ENCODE measurements at regions not wholly inside any gene's neighbourhood (a gene's known extent, or its start where the extent isn't known, plus 50 kb on each side); places are given as distances from the start of the nearest gene placed in this dataset.

- no peak for TF ChIP-seq POLR2A (IDR thresholded peaks at IDR 0.05; ENCODE audit: extremely low read depth, insufficient read length)
- no peak for TF ChIP-seq CTCF (IDR thresholded peaks at IDR 0.05; ENCODE audit: low read depth, low read length)
Measured at GRCh38 chr14:51180577-51180976, 59.5 kb upstream of the TMX1 start.
